Body of pancreas (tissue), 4 donors: ENCODE measurements at regions not wholly inside any gene's neighbourhood (a gene's known extent, or its start where the extent isn't known, plus 50 kb on each side); places are given as distances from the start of the nearest gene placed in this dataset.

Experiments used
- CTCF ChIP-seq, 7 experiments: fragments of 450-650 bp in 4 of 7; fragments of 200-600 bp in 3 of 7; sonication (generic) in 3 of 7; IDR thresholded peaks; one replicate each; pipeline ENCODE4 v1.5.1; 2016 to 2019; ENCODE audit warnings: antibody characterized with exemption in 7 of 7
- POLR2A ChIP-seq, 3 donors: fragments of 450-650 bp; IDR thresholded peaks; one replicate each; pipeline ENCODE4 v1.6.1; 2016; ENCODE audit warnings: antibody characterized with exemption in 3 of 3, mild to moderate bottlenecking in 2 of 3

- TF ChIP-seq CTCF (IDR thresholded peaks at IDR 0.05) (no peak), POLR2A (IDR thresholded peaks at IDR 0.05) (no peak)
Observed at GRCh38 chr9:79382044-79382443, 189.7 kb upstream of the TLE4 start.
